Upper lobe of left lung (tissue), 4 donors: ENCODE measurements at regions not wholly inside any gene's neighbourhood (a gene's known extent, or its start where the extent isn't known, plus 50 kb on each side); places are given as distances from the start of the nearest gene placed in this dataset.

ENCODE experiments used
- EP300 ChIP-seq, 4 donors: sonication (generic); formaldehyde crosslinking; IDR thresholded peaks; one replicate each; pipeline ENCODE4 v1.5.1; 2017; ENCODE audit warnings: antibody characterized with exemption in 4 of 4, control low read depth in 2 of 4
- POLR2A ChIP-seq, 4 donors: fragments of 450-650 bp; IDR thresholded peaks; one replicate each; pipeline ENCODE4 v1.5.1; 2016 to 2017; ENCODE audit warnings: antibody characterized with exemption in 4 of 4, mild to moderate bottlenecking in 2 of 4
- TF ChIP-seq, protein P1 (sequence below), 6 experiments: fragments of 450-650 bp in 4 of 6; fragments of 200-600 bp in 2 of 6; sonication (generic) in 2 of 6; IDR thresholded peaks; one replicate each; pipeline ENCODE4 v1.5.1; 2016 to 2019; ENCODE audit warnings: antibody characterized with exemption in 6 of 6

DNA sequence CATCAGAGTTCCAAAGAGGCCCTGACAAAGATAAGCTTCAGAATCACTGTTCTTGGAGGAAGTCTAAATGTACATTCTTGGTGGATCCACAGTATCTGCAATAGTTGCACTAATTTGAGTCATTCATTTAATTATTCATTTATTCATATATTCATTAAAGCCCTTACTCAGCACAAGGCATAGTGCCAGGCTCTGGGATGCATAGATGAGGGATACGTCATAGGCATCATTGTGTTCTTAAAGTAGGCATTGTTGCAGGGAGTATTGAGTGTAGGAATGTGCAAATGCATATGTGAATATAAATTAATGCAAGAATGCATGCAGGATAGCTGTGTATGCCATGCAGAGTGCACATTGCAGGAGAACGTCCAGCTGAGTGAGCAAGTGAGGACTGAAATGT, 100.7 kb downstream of the DRD1 start:
- TF ChIP-seq, protein P1, sequence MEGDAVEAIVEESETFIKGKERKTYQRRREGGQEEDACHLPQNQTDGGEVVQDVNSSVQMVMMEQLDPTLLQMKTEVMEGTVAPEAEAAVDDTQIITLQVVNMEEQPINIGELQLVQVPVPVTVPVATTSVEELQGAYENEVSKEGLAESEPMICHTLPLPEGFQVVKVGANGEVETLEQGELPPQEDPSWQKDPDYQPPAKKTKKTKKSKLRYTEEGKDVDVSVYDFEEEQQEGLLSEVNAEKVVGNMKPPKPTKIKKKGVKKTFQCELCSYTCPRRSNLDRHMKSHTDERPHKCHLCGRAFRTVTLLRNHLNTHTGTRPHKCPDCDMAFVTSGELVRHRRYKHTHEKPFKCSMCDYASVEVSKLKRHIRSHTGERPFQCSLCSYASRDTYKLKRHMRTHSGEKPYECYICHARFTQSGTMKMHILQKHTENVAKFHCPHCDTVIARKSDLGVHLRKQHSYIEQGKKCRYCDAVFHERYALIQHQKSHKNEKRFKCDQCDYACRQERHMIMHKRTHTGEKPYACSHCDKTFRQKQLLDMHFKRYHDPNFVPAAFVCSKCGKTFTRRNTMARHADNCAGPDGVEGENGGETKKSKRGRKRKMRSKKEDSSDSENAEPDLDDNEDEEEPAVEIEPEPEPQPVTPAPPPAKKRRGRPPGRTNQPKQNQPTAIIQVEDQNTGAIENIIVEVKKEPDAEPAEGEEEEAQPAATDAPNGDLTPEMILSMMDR (IDR thresholded peaks at IDR 0.05) = no peak
- TF ChIP-seq POLR2A (IDR thresholded peaks at IDR 0.05) (no peak), EP300 (IDR thresholded peaks at IDR 0.05) (no peak)
